Mesenchymal stem cell (in vitro differentiated cells and primary cell): ENCODE measurements at regions not wholly inside any gene's neighbourhood (a gene's known extent, or its start where the extent isn't known, plus 50 kb on each side); places are given as distances from the start of the nearest gene placed in this dataset.
A peak's percentile ranks its signal among the peaks of the same experiment; 100 is the strongest.

Experiments
- DNase-seq: peaks from one replicate; pipeline ENCODE4 v3.0.0-alpha.2; 2013
- H2AFZ ChIP-seq: one replicate; pipeline ENCODE4 v1.6.1; 2013; ENCODE audit warnings: low read depth, mild to moderate bottlenecking, control low read depth, inconsistent platforms, low read length, moderate library complexity
- H2AK5ac ChIP-seq: 2 replicates; pipeline ENCODE4 v1.6.1; 2013; ENCODE audit warnings: low read length, moderate library complexity, mild to moderate bottlenecking, inconsistent platforms; ENCODE audit not compliant: severe bottlenecking
- H2BK120ac ChIP-seq: one replicate; pipeline ENCODE4 v1.6.1; 2013; ENCODE audit warnings: low read depth, mild to moderate bottlenecking, inconsistent platforms, low read length, moderate library complexity
- H2BK12ac ChIP-seq, 2 experiments: one replicate each; pipeline ENCODE4 v1.6.1; 2013; ENCODE audit warnings: inconsistent platforms in 2 of 2, low read length in 2 of 2, mild to moderate bottlenecking in 2 of 2, moderate library complexity in 2 of 2, control low read depth in 1 of 2
- H2BK15ac ChIP-seq: one replicate; pipeline ENCODE4 v1.6.1; 2013; ENCODE audit warnings: mild to moderate bottlenecking, low read depth, inconsistent platforms; ENCODE audit not compliant: poor library complexity, severe bottlenecking
- H2BK5ac ChIP-seq: 2 replicates; pipeline ENCODE4 v1.6.1; 2013; ENCODE audit warnings: low read depth, mild to moderate bottlenecking, low read length, control low read depth, inconsistent platforms; ENCODE audit not compliant: poor library complexity, severe bottlenecking
- H3K14ac ChIP-seq, 2 experiments: one replicate each; pipeline ENCODE4 v1.6.1; 2013; ENCODE audit warnings: inconsistent platforms in 2 of 2, low read length in 2 of 2, control low read depth in 1 of 2, mild to moderate bottlenecking in 1 of 2, moderate library complexity in 1 of 2
- H3K18ac ChIP-seq, 2 experiments: one replicate each; pipeline ENCODE4 v1.6.1; 2013; ENCODE audit warnings: inconsistent platforms in 2 of 2, low read length in 2 of 2, control low read depth in 1 of 2, low read depth in 1 of 2, mild to moderate bottlenecking in 1 of 2
- H3K23ac ChIP-seq, 2 experiments: one replicate each; pipeline ENCODE4 v1.6.1; 2013; ENCODE audit warnings: inconsistent platforms in 2 of 2, low read length in 2 of 2, mild to moderate bottlenecking in 2 of 2, moderate library complexity in 2 of 2, control low read depth in 1 of 2
- H3K27ac ChIP-seq: 2 replicates; pipeline ENCODE4 v1.5.1; 2013; ENCODE audit warnings: mild to moderate bottlenecking, moderate library complexity, low read length, control low read depth, inconsistent platforms; ENCODE audit not compliant: poor library complexity, severe bottlenecking
- H3K27me3 ChIP-seq, 2 experiments: 2 replicates each; pipeline versions ENCODE4 v1.6.1 to v1.7.0; 2013; ENCODE audit warnings: low read length in 2 of 2, mild to moderate bottlenecking in 2 of 2, moderate library complexity in 2 of 2, control low read depth in 1 of 2, inconsistent platforms in 1 of 2; ENCODE audit not compliant: control insufficient read depth in 1 of 2, insufficient read depth in 1 of 2
- H3K36me3 ChIP-seq, 2 experiments: 2 replicates each; pipeline versions ENCODE4 v1.6.1 to v1.7.0; 2013; ENCODE audit warnings: low read length in 2 of 2, control low read depth in 1 of 2, inconsistent platforms in 1 of 2, low read depth in 1 of 2, mild to moderate bottlenecking in 1 of 2; ENCODE audit not compliant: insufficient read depth in 2 of 2, control insufficient read depth in 1 of 2
- H3K4ac ChIP-seq, 2 experiments: one replicate each; pipeline ENCODE4 v1.6.1; 2013; ENCODE audit warnings: inconsistent platforms in 2 of 2, low read length in 2 of 2, mild to moderate bottlenecking in 2 of 2, moderate library complexity in 2 of 2, control low read depth in 1 of 2, low read depth in 1 of 2
- H3K4me1 ChIP-seq: 2 replicates; pipeline ENCODE4 v1.6.1; 2013; ENCODE audit warnings: low read depth, low read length, control low read depth; ENCODE audit not compliant: control insufficient read depth, insufficient read depth
- H3K4me2 ChIP-seq: 2 replicates; pipeline ENCODE4 v1.6.1; 2013; ENCODE audit warnings: low read length, mild to moderate bottlenecking, inconsistent platforms; ENCODE audit not compliant: poor library complexity, severe bottlenecking
- H3K4me3 ChIP-seq, 2 experiments: 2 replicates each; pipeline versions ENCODE4 v1.5.1 to v1.7.0; 2013; ENCODE audit warnings: low read length in 2 of 2, mild to moderate bottlenecking in 2 of 2, control low read depth in 1 of 2, low read depth in 1 of 2; ENCODE audit not compliant: insufficient read depth in 1 of 2
- H3K79me1 ChIP-seq: replicated peaks from 2 replicates; pipeline ENCODE4 v1.6.1; 2013; ENCODE audit warnings: mild to moderate bottlenecking, control low read depth, low read length, inconsistent platforms; ENCODE audit not compliant: poor library complexity, severe bottlenecking
- H3K9ac ChIP-seq: 2 replicates; pipeline ENCODE4 v1.7.0; 2013; ENCODE audit warnings: mild to moderate bottlenecking, low read length, moderate library complexity
- H3K9me3 ChIP-seq: 2 replicates; pipeline ENCODE4 v1.7.0; 2013; ENCODE audit warnings: mild to moderate bottlenecking, low read length; ENCODE audit not compliant: control insufficient read depth
- H4K8ac ChIP-seq: one replicate; pipeline ENCODE4 v1.6.1; 2013; ENCODE audit warnings: inconsistent platforms, mild to moderate bottlenecking, low read length, moderate library complexity
- H4K91ac ChIP-seq: one replicate; pipeline ENCODE4 v1.6.1; 2013; ENCODE audit warnings: mild to moderate bottlenecking, low read length, inconsistent platforms
- WGBS: methylation state at CpG from one replicate; pipeline ENCODE4 v1.1.7; 2013; ENCODE audit warnings: mixed read lengths; 5-methylcytosine and 5-hydroxymethylcytosine counted together

GRCh38 chr10:10865303-10865702 is 152.4 kb upstream of the CELF2 start:
- whole genome bisulfite sequencing, result 100% methylated on average over 1 of the region's 3 CpGs
- H3K18ac ChIP-seq, result no peak overlapping the region

GRCh38 chr10:10865913-10866312 is 151.8 kb upstream of the CELF2 start:
- Histone ChIP-seq H3K27me3 (no peaks in the 10 kb centered on the region), H2BK120ac (no peak overlapping the region), H3K4me3 (no peak overlapping the region), H3K27ac (no peak overlapping the region), H2AFZ (no peak overlapping the region), H4K8ac (no peak overlapping the region), H4K91ac (no peak overlapping the region), H3K9ac (peak overlapping the region; percentile 69), H3K4me2 (no peak overlapping the region), H3K4me1 (peaks cover 3% of the 10 kb centered on the region), H3K79me1 (no peaks in the 10 kb centered on the region), H2BK15ac (no peak overlapping the region), H2BK5ac (no peak overlapping the region), H3K4ac (no peak overlapping the region), H2AK5ac (no peak overlapping the region), H2BK12ac (no peak overlapping the region), H3K18ac (no peak overlapping the region), H3K36me3 (no peaks in the 10 kb centered on the region), H3K9me3 (no peaks in the 10 kb centered on the region), H3K14ac (no peak overlapping the region), H3K23ac (no peak overlapping the region)
- no peak for DNase-seq
- WGBS, result 90% methylated on average over 6 of the region's 6 CpGs

More at GRCh38 chr10:10865303-10865702, 152.4 kb upstream of the CELF2 start:
- Histone ChIP-seq H2BK5ac (no peak overlapping the region), H3K4ac (no peak overlapping the region), H3K79me1 (no peaks in the 10 kb centered on the region), H2AK5ac (no peak overlapping the region), H3K9me3 (no peaks in the 10 kb centered on the region), H3K27ac (no peak overlapping the region), H3K4me1 (no peaks in the 10 kb centered on the region), H3K4me2 (no peak overlapping the region), H3K9ac (peak overlapping the region; percentile 69), H3K4me3 (no peak overlapping the region), H3K36me3 (no peaks in the 10 kb centered on the region), H2BK120ac (no peak overlapping the region), H2BK15ac (no peak overlapping the region), H3K27me3 (no peaks in the 10 kb centered on the region), H3K23ac (no peak overlapping the region), H3K14ac (no peak overlapping the region), H2BK12ac (no peak overlapping the region), H2AFZ (no peak overlapping the region), H4K91ac (no peak overlapping the region), H4K8ac (no peak overlapping the region)
- no peak for DNase-seq

- Histone ChIP-seq H2BK12ac (no peak overlapping the region), H3K4me1 (peaks cover 10% of the 10 kb centered on the region), H3K4me2 (no peak overlapping the region), H3K23ac (no peak overlapping the region), H2BK120ac (peak overlapping the region; percentile 19), H2AK5ac (no peak overlapping the region), H4K91ac (no peak overlapping the region), H3K18ac (no peak overlapping the region), H3K79me1 (no peaks in the 10 kb centered on the region), H3K27ac (no peak overlapping the region), H4K8ac (no peak overlapping the region), H2BK15ac (no peak overlapping the region), H3K4ac (no peak overlapping the region), H3K4me3 (no peak overlapping the region), H2AFZ (no peak overlapping the region), H2BK5ac (no peak overlapping the region), H3K9ac (no peak overlapping the region), H3K27me3 (no peaks in the 10 kb centered on the region), H3K36me3 (no peaks in the 10 kb centered on the region), H3K14ac (no peak overlapping the region), H3K9me3 (no peaks in the 10 kb centered on the region)
- DNase-seq, result peak; percentile 56
- 45% methylated on average over 3 of the region's 4 CpGs for WGBS
Observed at GRCh38 chr10:10869592-10869991, 148.1 kb upstream of the CELF2 start.

GRCh38 chr10:10870523-10871241 is 147.0 kb upstream of the CELF2 start:
- Histone ChIP-seq H3K23ac (no peak overlapping the region), H3K4me2 (peak overlapping the region; percentile 54), H3K4me1 (peaks cover 10% of the 10 kb centered on the region), H3K79me1 (no peaks in the 10 kb centered on the region), H3K9ac (peak overlapping the region; percentile 92), H3K36me3 (no peaks in the 10 kb centered on the region), H2BK15ac (peak overlapping the region; percentile 83), H3K27me3 (no peaks in the 10 kb centered on the region), H2AK5ac (no peak overlapping the region), H2BK12ac (peak overlapping the region in 1 of 2 experiments; percentile 95), H3K27ac (peak overlapping the region; percentile 89), H2BK5ac (peak overlapping the region; percentile 86), H4K91ac (peak overlapping the region; percentile 86), H3K9me3 (no peaks in the 10 kb centered on the region), H2AFZ (no peak overlapping the region), H4K8ac (peak overlapping the region; percentile 41), H3K4me3 (peak overlapping the region in 1 of 2 experiments; percentile 42), H3K14ac (no peak overlapping the region), H2BK120ac (peak overlapping the region; percentile 34), H3K4ac (no peak overlapping the region), H3K18ac (peak overlapping the region; percentile 44 to 62)
- 54% methylated on average over 16 of the region's 16 CpGs for WGBS
- DNase-seq, result peak; percentile 50
